ENCODE measurements at regions not wholly inside any gene's neighbourhood (a gene's known extent, or its start where the extent isn't known, plus 50 kb on each side); places are given as distances from the start of the nearest gene placed in this dataset.

- TF ChIP-seq CTCF (IDR thresholded peaks at IDR 0.05) (no peak), POLR2A (IDR thresholded peaks at IDR 0.05) (no peak)
Measured at GRCh38 chr4:145375416-145375815, 106.2 kb upstream of the SMAD1 start.

All from body of pancreas (tissue), 4 donors.